ENCODE measurements at regions not wholly inside any gene's neighbourhood (a gene's known extent, or its start where the extent isn't known, plus 50 kb on each side); places are given as distances from the start of the nearest gene placed in this dataset.

DNA sequence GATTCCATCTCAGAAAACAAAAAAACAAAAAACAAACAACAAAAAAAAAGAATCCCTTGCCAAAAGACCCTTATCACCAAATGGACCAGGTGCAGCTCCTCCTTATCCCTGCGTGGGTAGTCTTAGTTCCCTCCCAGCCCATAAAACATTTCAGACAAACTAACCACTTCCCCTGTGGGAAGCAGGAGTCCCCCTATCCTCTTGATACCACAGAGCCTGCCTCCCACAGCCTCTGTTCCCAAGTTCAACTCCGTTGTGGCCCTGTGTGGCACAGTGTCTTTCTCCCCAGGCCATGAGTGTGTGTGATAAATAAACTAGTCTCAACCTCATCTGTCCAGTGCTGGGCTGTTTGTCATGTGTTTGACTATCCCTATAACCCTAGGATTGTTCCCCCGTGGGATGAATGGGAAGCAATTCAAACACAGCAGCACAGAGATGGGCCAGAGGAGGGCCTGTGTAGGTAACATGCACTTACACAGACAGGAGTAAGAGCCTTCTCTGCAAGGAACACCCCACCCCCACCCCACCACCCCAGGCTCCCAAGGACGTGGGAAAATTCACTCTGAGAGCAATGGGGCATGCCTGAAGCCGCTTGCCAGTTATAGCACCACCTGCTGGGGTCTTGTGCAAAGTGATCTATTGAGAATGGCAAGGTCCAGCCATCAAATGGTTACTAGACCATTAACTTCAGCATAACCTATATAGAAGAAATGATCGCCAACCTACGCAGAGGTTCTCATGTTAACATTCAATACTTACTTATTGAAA is 147.1 kb upstream of the GHITM start:
- Mint-ChIP-seq H3K4me1 (no peaks in the 10 kb centered on the region), H3K9me3 (no peaks in the 10 kb centered on the region), H3K36me3 (ENCODE audit: low read depth) (no peaks in the 10 kb centered on the region), H3K27me3 (ENCODE audit: low read depth) (peaks cover 4% of the 10 kb centered on the region), H3K27ac (ENCODE audit: unreplicated experiment) (no peak overlapping the region), H3K4me3 (no peak overlapping the region)
- peak; percentile 40 for DNase-seq (ENCODE audit: low read depth, low spot score)
- TF ChIP-seq, protein P1, sequence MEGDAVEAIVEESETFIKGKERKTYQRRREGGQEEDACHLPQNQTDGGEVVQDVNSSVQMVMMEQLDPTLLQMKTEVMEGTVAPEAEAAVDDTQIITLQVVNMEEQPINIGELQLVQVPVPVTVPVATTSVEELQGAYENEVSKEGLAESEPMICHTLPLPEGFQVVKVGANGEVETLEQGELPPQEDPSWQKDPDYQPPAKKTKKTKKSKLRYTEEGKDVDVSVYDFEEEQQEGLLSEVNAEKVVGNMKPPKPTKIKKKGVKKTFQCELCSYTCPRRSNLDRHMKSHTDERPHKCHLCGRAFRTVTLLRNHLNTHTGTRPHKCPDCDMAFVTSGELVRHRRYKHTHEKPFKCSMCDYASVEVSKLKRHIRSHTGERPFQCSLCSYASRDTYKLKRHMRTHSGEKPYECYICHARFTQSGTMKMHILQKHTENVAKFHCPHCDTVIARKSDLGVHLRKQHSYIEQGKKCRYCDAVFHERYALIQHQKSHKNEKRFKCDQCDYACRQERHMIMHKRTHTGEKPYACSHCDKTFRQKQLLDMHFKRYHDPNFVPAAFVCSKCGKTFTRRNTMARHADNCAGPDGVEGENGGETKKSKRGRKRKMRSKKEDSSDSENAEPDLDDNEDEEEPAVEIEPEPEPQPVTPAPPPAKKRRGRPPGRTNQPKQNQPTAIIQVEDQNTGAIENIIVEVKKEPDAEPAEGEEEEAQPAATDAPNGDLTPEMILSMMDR (conservative IDR thresholded peaks at IDR 0.05): peak; percentile 57

- Mint-ChIP-seq H3K27ac (ENCODE audit: unreplicated experiment) (no peak overlapping the region), H3K36me3 (ENCODE audit: low read depth) (no peaks in the 10 kb centered on the region), H3K4me1 (no peaks in the 10 kb centered on the region), H3K9me3 (no peaks in the 10 kb centered on the region), H3K27me3 (ENCODE audit: low read depth) (peaks cover 14% of the 10 kb centered on the region), H3K4me3 (no peak overlapping the region)
- DNase-seq (ENCODE audit: low read depth, low spot score): no peak
- TF ChIP-seq, protein P1 (conservative IDR thresholded peaks at IDR 0.05): no peak
Measured at GRCh38 chr10:83994325-83994724, 145.0 kb upstream of the GHITM start.

- Mint-ChIP-seq H3K27ac (ENCODE audit: unreplicated experiment) (no peak overlapping the region), H3K9me3 (no peaks in the 10 kb centered on the region), H3K4me3 (no peak overlapping the region), H3K4me1 (no peaks in the 10 kb centered on the region), H3K27me3 (ENCODE audit: low read depth) (peaks cover 14% of the 10 kb centered on the region), H3K36me3 (ENCODE audit: low read depth) (no peaks in the 10 kb centered on the region)
- TF ChIP-seq, protein P1 (conservative IDR thresholded peaks at IDR 0.05): no peak
- no peak for DNase-seq (ENCODE audit: low read depth, low spot score)
Measured at GRCh38 chr10:83995738-83996331, 143.5 kb upstream of the GHITM start.

GRCh38 chr10:84004221-84004620 is 135.1 kb upstream of the GHITM start:
- Mint-ChIP-seq H3K4me3 (no peak overlapping the region), H3K4me1 (no peaks in the 10 kb centered on the region), H3K27me3 (ENCODE audit: low read depth) (peaks cover 4% of the 10 kb centered on the region), H3K9me3 (no peaks in the 10 kb centered on the region), H3K36me3 (ENCODE audit: low read depth) (no peaks in the 10 kb centered on the region), H3K27ac (ENCODE audit: unreplicated experiment) (no peak overlapping the region)
- no peak for DNase-seq (ENCODE audit: low read depth, low spot score)
- TF ChIP-seq, protein P1 (conservative IDR thresholded peaks at IDR 0.05): no peak

DNA sequence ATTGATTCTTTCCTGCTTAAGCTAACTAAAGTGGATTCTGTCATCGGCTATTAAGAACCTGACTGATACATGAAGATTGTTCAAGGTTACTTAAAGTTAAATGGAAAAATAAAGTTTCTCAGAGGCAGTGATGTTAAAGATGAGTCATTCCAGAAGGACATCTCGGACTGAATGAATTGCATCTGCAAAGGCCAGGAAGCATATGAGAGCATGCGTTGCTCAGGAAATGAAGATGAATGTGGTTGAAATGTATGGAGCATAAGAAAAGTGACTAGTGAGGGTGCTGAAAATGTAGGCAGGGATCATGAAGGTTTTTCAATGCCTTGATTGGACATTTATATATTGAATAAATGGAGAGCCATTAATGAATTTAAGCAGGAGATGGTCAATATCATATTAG is 133.9 kb upstream of the GHITM start:
- DNase-seq (ENCODE audit: low read depth, low spot score): no peak
- H3K4me1 Mint-ChIP-seq: no peaks in the 10 kb centered on the region
- TF ChIP-seq, protein P1 (conservative IDR thresholded peaks at IDR 0.05): no peak

More for the DNA sequence above, 133.9 kb upstream of the GHITM start:
- H3K9me3 Mint-ChIP-seq: no peaks in the 10 kb centered on the region
- H3K4me3 Mint-ChIP-seq: no peak overlapping the region
- H3K27me3 Mint-ChIP-seq (ENCODE audit: low read depth): peaks cover 4% of the 10 kb centered on the region
- H3K36me3 Mint-ChIP-seq (ENCODE audit: low read depth): no peaks in the 10 kb centered on the region
- no peak overlapping the region for H3K27ac Mint-ChIP-seq (ENCODE audit: unreplicated experiment)
